ENCODE measurements at regions not wholly inside any gene's neighbourhood (a gene's known extent, or its start where the extent isn't known, plus 50 kb on each side); places are given as distances from the start of the nearest gene placed in this dataset.

GRCh38 chr20:19000078-19000477 is 186.5 kb downstream of the SCP2D1 start:
- TF ChIP-seq CTCF (IDR thresholded peaks at IDR 0.05; ENCODE audit: borderline replicate concordance, control extremely low read depth, extremely low read depth, insufficient read depth, missing control alignments) = no peak
- no peak for DNase-seq (ENCODE audit: low spot score)
- in situ Hi-C loops (cut with MboI; ENCODE audit: low sequenced_read_pairs, unreplicated experiment) = no loop called here

- TF ChIP-seq CTCF (IDR thresholded peaks at IDR 0.05; ENCODE audit: borderline replicate concordance, control extremely low read depth, extremely low read depth, insufficient read depth, missing control alignments) = no peak
- in situ Hi-C loops (cut with MboI; ENCODE audit: low sequenced_read_pairs, unreplicated experiment) = no loop called here
- no peak for DNase-seq (ENCODE audit: low spot score)
Observed at GRCh38 chr20:19001177-19001576, 187.6 kb downstream of the SCP2D1 start.

- TF ChIP-seq CTCF (IDR thresholded peaks at IDR 0.05; ENCODE audit: borderline replicate concordance, control extremely low read depth, extremely low read depth, insufficient read depth, missing control alignments) = no peak
- no peak for DNase-seq (ENCODE audit: low spot score)
- in situ Hi-C loops (cut with MboI; ENCODE audit: low sequenced_read_pairs, unreplicated experiment) = no loop called here
Observed at GRCh38 chr20:19003366-19004336, 190.1 kb downstream of the SCP2D1 start.

GRCh38 chr20:19004975-19005374 is 191.4 kb downstream of the SCP2D1 start:
- in situ Hi-C loops (cut with MboI; ENCODE audit: low sequenced_read_pairs, unreplicated experiment) = no loop called here
- DNase-seq (ENCODE audit: low spot score) = no peak
- no peak for TF ChIP-seq CTCF (IDR thresholded peaks at IDR 0.05; ENCODE audit: borderline replicate concordance, control extremely low read depth, extremely low read depth, insufficient read depth, missing control alignments)

- TF ChIP-seq CTCF (IDR thresholded peaks at IDR 0.05; ENCODE audit: borderline replicate concordance, control extremely low read depth, extremely low read depth, insufficient read depth, missing control alignments) = no peak
- in situ Hi-C loops (cut with MboI; ENCODE audit: low sequenced_read_pairs, unreplicated experiment) = no loop called here
- DNase-seq (ENCODE audit: low spot score) = no peak
Observed at GRCh38 chr20:19008497-19008896, 194.9 kb downstream of the SCP2D1 start.

DNA sequence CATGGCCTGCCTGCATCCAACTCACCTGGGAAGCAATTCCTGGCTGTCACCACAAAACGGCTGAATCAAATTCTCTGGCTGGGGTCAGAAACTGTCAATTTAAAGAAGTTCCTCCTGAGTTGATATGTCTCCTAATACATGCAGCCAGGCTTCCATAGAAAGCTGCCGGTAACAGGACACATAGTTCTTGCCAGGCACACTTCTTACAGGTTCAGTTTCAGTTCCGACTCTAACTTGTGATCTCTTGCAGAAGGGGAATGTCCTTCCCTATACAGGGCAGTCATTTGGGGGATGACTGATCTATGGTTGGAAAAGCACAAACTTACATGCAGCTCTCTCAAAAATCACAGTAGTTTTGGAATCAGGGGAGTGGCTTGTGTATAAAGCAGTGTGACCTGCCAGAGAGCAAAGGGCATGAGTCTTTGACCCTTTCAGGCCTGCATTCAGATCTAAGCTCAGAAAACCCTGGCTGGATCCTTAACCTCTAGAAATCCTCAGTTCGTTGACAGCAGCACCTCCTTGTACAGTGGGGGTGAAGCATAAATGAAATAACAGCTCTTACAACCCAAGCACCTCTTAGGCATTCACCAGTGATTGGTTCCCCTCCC is 195.6 kb downstream of the SCP2D1 start:
- no peak for DNase-seq (ENCODE audit: low spot score)
- no peak for TF ChIP-seq CTCF (IDR thresholded peaks at IDR 0.05; ENCODE audit: borderline replicate concordance, control extremely low read depth, extremely low read depth, insufficient read depth, missing control alignments)
- in situ Hi-C loops (cut with MboI; ENCODE audit: low sequenced_read_pairs, unreplicated experiment) = no loop called here
